H9 (cell line): ENCODE measurements at regions not wholly inside any gene's neighbourhood (a gene's known extent, or its start where the extent isn't known, plus 50 kb on each side); places are given as distances from the start of the nearest gene placed in this dataset.

Experiments
- DNase-seq: peaks from one replicate; pipeline ENCODE4 v3.0.0-alpha.2; 2017
- H2AFZ ChIP-seq: one replicate; pipeline ENCODE4 v1.6.1; 2013; ENCODE audit warnings: mild to moderate bottlenecking, low read length, control low read depth, moderate library complexity
- H2AK5ac ChIP-seq: 2 replicates; pipeline ENCODE4 v1.6.1; 2013; ENCODE audit warnings: low read length, control low read depth, mixed read lengths; ENCODE audit not compliant: insufficient read length
- H2BK120ac ChIP-seq: one replicate; pipeline ENCODE4 v1.6.1; 2013; ENCODE audit warnings: low read depth, mild to moderate bottlenecking, low read length, control low read depth, inconsistent platforms; ENCODE audit not compliant: poor library complexity, severe bottlenecking
- H2BK12ac ChIP-seq: 2 replicates; pipeline ENCODE4 v1.6.1; 2013; ENCODE audit warnings: low read length, control low read depth, mixed read lengths, low read depth; ENCODE audit not compliant: insufficient read length
- H2BK15ac ChIP-seq: 2 replicates; pipeline ENCODE4 v1.6.1; 2013; ENCODE audit warnings: low read depth, low read length, control low read depth
- H2BK20ac ChIP-seq: one replicate; pipeline ENCODE4 v1.6.1; 2013; ENCODE audit warnings: low read depth, mild to moderate bottlenecking, low read length, control low read depth, inconsistent platforms; ENCODE audit not compliant: poor library complexity, severe bottlenecking
- H2BK5ac ChIP-seq: 2 replicates; pipeline ENCODE4 v1.6.1; 2013; ENCODE audit warnings: low read length, control low read depth, mixed read lengths; ENCODE audit not compliant: insufficient read length
- H3K14ac ChIP-seq: 2 replicates; pipeline ENCODE4 v1.6.1; 2013; ENCODE audit warnings: low read length, control low read depth; ENCODE audit not compliant: insufficient read depth
- H3K18ac ChIP-seq: 2 replicates; pipeline ENCODE4 v1.6.1; 2013; ENCODE audit warnings: low read depth, mild to moderate bottlenecking, mixed read lengths, low read length, control low read depth; ENCODE audit not compliant: insufficient read length
- H3K23ac ChIP-seq: 2 replicates; pipeline ENCODE4 v1.6.1; 2013; ENCODE audit warnings: low read length, control low read depth, mixed read lengths, low read depth; ENCODE audit not compliant: insufficient read length
- H3K23me2 ChIP-seq: 2 replicates; pipeline ENCODE4 v1.6.1; 2013; ENCODE audit warnings: low read depth, mild to moderate bottlenecking, mixed read lengths, low read length, control low read depth; ENCODE audit not compliant: insufficient read length, poor library complexity, severe bottlenecking
- H3K27ac ChIP-seq: 2 replicates; pipeline ENCODE4 v1.5.1; 2013; ENCODE audit warnings: low read length, control low read depth, mixed read lengths, low read depth; ENCODE audit not compliant: insufficient read length
- H3K27me3 ChIP-seq: 2 replicates; pipeline ENCODE4 v1.6.1; 2013; ENCODE audit warnings: low read length, control low read depth, inconsistent platforms; ENCODE audit not compliant: insufficient read depth
- H3K4ac ChIP-seq: 2 replicates; pipeline ENCODE4 v1.6.1; 2013; ENCODE audit warnings: low read depth, mild to moderate bottlenecking, control low read depth, inconsistent platforms, low read length, moderate library complexity
- H3K4me1 ChIP-seq: 2 replicates; pipeline ENCODE4 v1.6.1; 2013; ENCODE audit warnings: low read length, control low read depth, inconsistent platforms; ENCODE audit not compliant: insufficient read depth
- H3K4me2 ChIP-seq: 2 replicates; pipeline ENCODE4 v1.6.1; 2013; ENCODE audit warnings: low read length, control low read depth, mixed read lengths; ENCODE audit not compliant: insufficient read length, insufficient read depth
- H3K56ac ChIP-seq: 2 replicates; pipeline ENCODE4 v1.6.1; 2013; ENCODE audit warnings: low read depth, mild to moderate bottlenecking, mixed read lengths, low read length, control low read depth; ENCODE audit not compliant: insufficient read length
- H3K79me1 ChIP-seq: 2 replicates; pipeline ENCODE4 v1.6.1; 2013; ENCODE audit warnings: low read depth, mild to moderate bottlenecking, moderate library complexity, low read length, control low read depth, inconsistent platforms; ENCODE audit not compliant: insufficient read depth, poor library complexity, severe bottlenecking
- H3K79me2 ChIP-seq: 2 replicates; pipeline ENCODE4 v1.6.1; 2013; ENCODE audit warnings: low read length, control low read depth, inconsistent platforms; ENCODE audit not compliant: insufficient read depth
- H3K9ac ChIP-seq: 2 replicates; pipeline ENCODE4 v1.6.1; 2013; ENCODE audit warnings: low read length, control low read depth, mixed read lengths; ENCODE audit not compliant: insufficient read length; ENCODE audit errors: extremely low read depth
- H3K9me3 ChIP-seq: one replicate; pipeline ENCODE4 v1.6.1; 2013; ENCODE audit warnings: low read depth, low read length, inconsistent platforms; ENCODE audit not compliant: control insufficient read depth
- H3T11ph ChIP-seq: one replicate; pipeline ENCODE4 v1.6.1; 2013; ENCODE audit warnings: mild to moderate bottlenecking, low read length, control low read depth, inconsistent platforms
- H4K20me1 ChIP-seq: one replicate; pipeline ENCODE4 v1.6.1; 2013; ENCODE audit not compliant: control insufficient read depth, insufficient read length, insufficient read depth
- H4K5ac ChIP-seq: 2 replicates; pipeline ENCODE4 v1.6.1; 2013; ENCODE audit warnings: low read depth, mild to moderate bottlenecking, mixed read lengths, low read length, control low read depth; ENCODE audit not compliant: insufficient read length
- H4K8ac ChIP-seq: replicated peaks from 2 replicates; pipeline ENCODE4 v1.6.1; 2013; ENCODE audit warnings: low read length, control low read depth, mixed read lengths, low read depth; ENCODE audit not compliant: insufficient read length
- H4K91ac ChIP-seq: 2 replicates; pipeline ENCODE4 v1.6.1; 2013; ENCODE audit warnings: low read depth, mild to moderate bottlenecking, moderate library complexity, mixed read lengths, low read length, control low read depth; ENCODE audit not compliant: insufficient read length
- H3K27ac Mint-ChIP-seq, 3 experiments: 2 replicates in 2 of 3; 3 replicates in 1 of 3; pipeline ENCODE4 v1.8.0; 2020 to 2021; ENCODE audit warnings: mixed read lengths in 3 of 3, mild to moderate bottlenecking in 1 of 3, moderate library complexity in 1 of 3
- H3K27me3 Mint-ChIP-seq: 2 replicates; pipeline ENCODE4 v1.8.0; 2021; ENCODE audit warnings: low read depth, mild to moderate bottlenecking, moderate library complexity, mixed read lengths
- H3K36me3 Mint-ChIP-seq, 3 experiments: 2 replicates in 2 of 3; 3 replicates in 1 of 3; pipeline ENCODE4 v1.8.0; 2020 to 2021; ENCODE audit warnings: low read depth in 3 of 3, mixed read lengths in 3 of 3; ENCODE audit not compliant: insufficient read depth in 1 of 3
- H3K4me1 Mint-ChIP-seq, 2 experiments: 2 replicates each; pipeline ENCODE4 v1.8.0; 2020; ENCODE audit warnings: mixed read lengths in 2 of 2
- H3K4me3 Mint-ChIP-seq, 2 experiments: 2 replicates in 1 of 2; 3 replicates in 1 of 2; pipeline ENCODE4 v1.8.0; 2020 to 2021; ENCODE audit warnings: mild to moderate bottlenecking in 2 of 2, mixed read lengths in 2 of 2, moderate library complexity in 1 of 2
- H3K9me3 Mint-ChIP-seq, 2 experiments: 2 replicates in 1 of 2; 3 replicates in 1 of 2; pipeline ENCODE4 v1.8.0; 2020; ENCODE audit warnings: mild to moderate bottlenecking in 2 of 2, mixed read lengths in 2 of 2, moderate library complexity in 1 of 2
- WGBS: extraction: QIAGEN DNeasy Blood & Tissue Kit; methylation state at CpG from one replicate; pipeline ENCODE4 v1.1.7; 2013; ENCODE audit warnings: missing lambda C conversion rate, low lambda C conversion rate, mixed read lengths; ENCODE audit not compliant: insufficient read length; ENCODE audit errors: extremely low coverage; 5-methylcytosine and 5-hydroxymethylcytosine counted together
- TF ChIP-seq, protein P1 (sequence below): fragments of 200-600 bp; sonication (generic); conservative IDR thresholded peaks from 3 replicates; pipeline ENCODE4 v1.8.0; 2021; ENCODE audit warnings: antibody characterized with exemption, mild to moderate bottlenecking

DNA sequence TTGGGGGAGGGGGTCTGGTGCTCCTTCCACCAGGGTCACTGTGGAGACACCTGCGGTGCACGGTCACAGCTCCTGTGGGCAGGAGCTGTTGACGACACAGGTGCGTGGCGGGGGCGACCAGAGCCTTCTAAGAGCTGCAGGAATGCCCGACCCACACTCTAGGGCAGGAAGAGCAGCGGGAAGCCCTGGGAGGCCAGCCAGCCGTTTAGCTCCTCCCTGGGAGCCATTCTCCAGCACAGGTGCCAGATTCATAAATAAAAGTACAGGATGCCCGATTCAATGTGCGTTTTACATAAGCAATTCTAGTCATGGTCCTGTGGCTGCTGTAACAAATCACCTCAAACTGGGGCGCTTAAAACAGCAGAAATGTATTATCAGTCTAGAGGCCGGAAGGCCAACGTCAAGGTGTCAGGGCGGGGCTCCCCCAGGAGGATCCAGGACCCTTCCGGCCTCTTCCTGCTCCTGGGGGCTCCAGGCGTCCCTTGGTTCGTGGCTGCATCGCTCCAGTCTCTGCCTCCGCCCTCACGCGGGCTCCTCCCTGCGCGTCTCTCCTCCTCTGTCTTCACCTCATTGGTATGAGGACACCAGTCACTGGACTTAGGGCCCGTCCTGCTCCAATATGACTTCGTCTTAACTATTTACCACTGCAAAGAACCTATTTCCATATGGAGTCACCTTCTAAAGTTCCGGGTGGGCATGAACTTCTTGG lies 155.4 kb downstream of the FOXL1 start:
- H4K20me1 ChIP-seq = no peaks in the 10 kb centered on the region
- no peak overlapping the region for H2AFZ ChIP-seq
- H2BK15ac ChIP-seq = no peak overlapping the region
- Mint-ChIP-seq H3K27me3 (peaks cover 42% of the 10 kb centered on the region), H3K4me3 (peak overlapping the region; percentile 34 to 62; a peak in 4 of 5 replicates), H3K36me3 (peaks cover 5 to 12% (median 7%) of the 10 kb centered on the region in 3 experiments), H3K4me1 (peaks cover 39 to 41% of the 10 kb centered on the region in 2 experiments), H3K27ac (peak overlapping the region in 2 of 3 experiments; percentile 55 to 73; a peak in 3 of 7 replicates), H3K9me3 (peaks cover 4 to 10% of the 10 kb centered on the region in 2 experiments)
- H3K23me2 ChIP-seq = no peaks in the 10 kb centered on the region
- H2BK120ac ChIP-seq = no peak overlapping the region
- no peak overlapping the region; the same call in 1 of the 2 replicates for H3K14ac ChIP-seq
- TF ChIP-seq, protein P1, sequence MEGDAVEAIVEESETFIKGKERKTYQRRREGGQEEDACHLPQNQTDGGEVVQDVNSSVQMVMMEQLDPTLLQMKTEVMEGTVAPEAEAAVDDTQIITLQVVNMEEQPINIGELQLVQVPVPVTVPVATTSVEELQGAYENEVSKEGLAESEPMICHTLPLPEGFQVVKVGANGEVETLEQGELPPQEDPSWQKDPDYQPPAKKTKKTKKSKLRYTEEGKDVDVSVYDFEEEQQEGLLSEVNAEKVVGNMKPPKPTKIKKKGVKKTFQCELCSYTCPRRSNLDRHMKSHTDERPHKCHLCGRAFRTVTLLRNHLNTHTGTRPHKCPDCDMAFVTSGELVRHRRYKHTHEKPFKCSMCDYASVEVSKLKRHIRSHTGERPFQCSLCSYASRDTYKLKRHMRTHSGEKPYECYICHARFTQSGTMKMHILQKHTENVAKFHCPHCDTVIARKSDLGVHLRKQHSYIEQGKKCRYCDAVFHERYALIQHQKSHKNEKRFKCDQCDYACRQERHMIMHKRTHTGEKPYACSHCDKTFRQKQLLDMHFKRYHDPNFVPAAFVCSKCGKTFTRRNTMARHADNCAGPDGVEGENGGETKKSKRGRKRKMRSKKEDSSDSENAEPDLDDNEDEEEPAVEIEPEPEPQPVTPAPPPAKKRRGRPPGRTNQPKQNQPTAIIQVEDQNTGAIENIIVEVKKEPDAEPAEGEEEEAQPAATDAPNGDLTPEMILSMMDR = no peak
- no peaks in the 10 kb centered on the region for H3K27me3 ChIP-seq
- no peaks in the 10 kb centered on the region for H3K79me2 ChIP-seq
- H4K5ac ChIP-seq = no peak overlapping the region
- H4K91ac ChIP-seq = no peak overlapping the region
- no peak overlapping the region for H2AK5ac ChIP-seq
- H3K9me3 ChIP-seq = no peaks in the 10 kb centered on the region
- no peak overlapping the region for H4K8ac ChIP-seq
- no peak overlapping the region for H3K27ac ChIP-seq
- H3K23ac ChIP-seq = no peak overlapping the region
- peak; percentile 90 for DNase-seq
- H3K4me2 ChIP-seq = peak overlapping the region; percentile 2
- H3K4me1 ChIP-seq = peaks cover 9% of the 10 kb centered on the region; the same call in 1 of the 2 replicates
- no peak overlapping the region for H3K56ac ChIP-seq
- no peak overlapping the region for H2BK20ac ChIP-seq
- no peak overlapping the region for H3K9ac ChIP-seq
- no peak overlapping the region for H2BK5ac ChIP-seq
- H3K18ac ChIP-seq = no peak overlapping the region
- no peaks in the 10 kb centered on the region for H3K79me1 ChIP-seq
- H3T11ph ChIP-seq = no peak overlapping the region
- WGBS = no CpG with 5 or more reads among the region's 27 CpGs
- H3K4ac ChIP-seq = no peak overlapping the region
- H2BK12ac ChIP-seq = no peak overlapping the region
